H9 (cell line): ENCODE measurements at regions not wholly inside any gene's neighbourhood (a gene's known extent, or its start where the extent isn't known, plus 50 kb on each side); places are given as distances from the start of the nearest gene placed in this dataset.

Experiments used
- DNase-seq: peaks from one replicate; pipeline ENCODE4 v3.0.0-alpha.2; 2017
- H2AFZ ChIP-seq: one replicate; pipeline ENCODE4 v1.6.1; 2013; ENCODE audit warnings: mild to moderate bottlenecking, low read length, control low read depth, moderate library complexity
- H2AK5ac ChIP-seq: 2 replicates; pipeline ENCODE4 v1.6.1; 2013; ENCODE audit warnings: low read length, control low read depth, mixed read lengths; ENCODE audit not compliant: insufficient read length
- H2BK120ac ChIP-seq: one replicate; pipeline ENCODE4 v1.6.1; 2013; ENCODE audit warnings: low read depth, mild to moderate bottlenecking, low read length, control low read depth, inconsistent platforms; ENCODE audit not compliant: poor library complexity, severe bottlenecking
- H2BK12ac ChIP-seq: 2 replicates; pipeline ENCODE4 v1.6.1; 2013; ENCODE audit warnings: low read length, control low read depth, mixed read lengths, low read depth; ENCODE audit not compliant: insufficient read length
- H2BK15ac ChIP-seq: 2 replicates; pipeline ENCODE4 v1.6.1; 2013; ENCODE audit warnings: low read depth, low read length, control low read depth
- H2BK20ac ChIP-seq: one replicate; pipeline ENCODE4 v1.6.1; 2013; ENCODE audit warnings: low read depth, mild to moderate bottlenecking, low read length, control low read depth, inconsistent platforms; ENCODE audit not compliant: poor library complexity, severe bottlenecking
- H2BK5ac ChIP-seq: 2 replicates; pipeline ENCODE4 v1.6.1; 2013; ENCODE audit warnings: low read length, control low read depth, mixed read lengths; ENCODE audit not compliant: insufficient read length
- H3K14ac ChIP-seq: 2 replicates; pipeline ENCODE4 v1.6.1; 2013; ENCODE audit warnings: low read length, control low read depth; ENCODE audit not compliant: insufficient read depth
- H3K18ac ChIP-seq: 2 replicates; pipeline ENCODE4 v1.6.1; 2013; ENCODE audit warnings: low read depth, mild to moderate bottlenecking, mixed read lengths, low read length, control low read depth; ENCODE audit not compliant: insufficient read length
- H3K23ac ChIP-seq: 2 replicates; pipeline ENCODE4 v1.6.1; 2013; ENCODE audit warnings: low read length, control low read depth, mixed read lengths, low read depth; ENCODE audit not compliant: insufficient read length
- H3K23me2 ChIP-seq: 2 replicates; pipeline ENCODE4 v1.6.1; 2013; ENCODE audit warnings: low read depth, mild to moderate bottlenecking, mixed read lengths, low read length, control low read depth; ENCODE audit not compliant: insufficient read length, poor library complexity, severe bottlenecking
- H3K27ac ChIP-seq: 2 replicates; pipeline ENCODE4 v1.5.1; 2013; ENCODE audit warnings: low read length, control low read depth, mixed read lengths, low read depth; ENCODE audit not compliant: insufficient read length
- H3K27me3 ChIP-seq: 2 replicates; pipeline ENCODE4 v1.6.1; 2013; ENCODE audit warnings: low read length, control low read depth, inconsistent platforms; ENCODE audit not compliant: insufficient read depth
- H3K4ac ChIP-seq: 2 replicates; pipeline ENCODE4 v1.6.1; 2013; ENCODE audit warnings: low read depth, mild to moderate bottlenecking, control low read depth, inconsistent platforms, low read length, moderate library complexity
- H3K4me1 ChIP-seq: 2 replicates; pipeline ENCODE4 v1.6.1; 2013; ENCODE audit warnings: low read length, control low read depth, inconsistent platforms; ENCODE audit not compliant: insufficient read depth
- H3K4me2 ChIP-seq: 2 replicates; pipeline ENCODE4 v1.6.1; 2013; ENCODE audit warnings: low read length, control low read depth, mixed read lengths; ENCODE audit not compliant: insufficient read length, insufficient read depth
- H3K56ac ChIP-seq: 2 replicates; pipeline ENCODE4 v1.6.1; 2013; ENCODE audit warnings: low read depth, mild to moderate bottlenecking, mixed read lengths, low read length, control low read depth; ENCODE audit not compliant: insufficient read length
- H3K79me1 ChIP-seq: 2 replicates; pipeline ENCODE4 v1.6.1; 2013; ENCODE audit warnings: low read depth, mild to moderate bottlenecking, moderate library complexity, low read length, control low read depth, inconsistent platforms; ENCODE audit not compliant: insufficient read depth, poor library complexity, severe bottlenecking
- H3K79me2 ChIP-seq: 2 replicates; pipeline ENCODE4 v1.6.1; 2013; ENCODE audit warnings: low read length, control low read depth, inconsistent platforms; ENCODE audit not compliant: insufficient read depth
- H3K9ac ChIP-seq: 2 replicates; pipeline ENCODE4 v1.6.1; 2013; ENCODE audit warnings: low read length, control low read depth, mixed read lengths; ENCODE audit not compliant: insufficient read length; ENCODE audit errors: extremely low read depth
- H3K9me3 ChIP-seq: one replicate; pipeline ENCODE4 v1.6.1; 2013; ENCODE audit warnings: low read depth, low read length, inconsistent platforms; ENCODE audit not compliant: control insufficient read depth
- H3T11ph ChIP-seq: one replicate; pipeline ENCODE4 v1.6.1; 2013; ENCODE audit warnings: mild to moderate bottlenecking, low read length, control low read depth, inconsistent platforms
- H4K20me1 ChIP-seq: one replicate; pipeline ENCODE4 v1.6.1; 2013; ENCODE audit not compliant: control insufficient read depth, insufficient read length, insufficient read depth
- H4K5ac ChIP-seq: 2 replicates; pipeline ENCODE4 v1.6.1; 2013; ENCODE audit warnings: low read depth, mild to moderate bottlenecking, mixed read lengths, low read length, control low read depth; ENCODE audit not compliant: insufficient read length
- H4K8ac ChIP-seq: replicated peaks from 2 replicates; pipeline ENCODE4 v1.6.1; 2013; ENCODE audit warnings: low read length, control low read depth, mixed read lengths, low read depth; ENCODE audit not compliant: insufficient read length
- H4K91ac ChIP-seq: 2 replicates; pipeline ENCODE4 v1.6.1; 2013; ENCODE audit warnings: low read depth, mild to moderate bottlenecking, moderate library complexity, mixed read lengths, low read length, control low read depth; ENCODE audit not compliant: insufficient read length
- H3K27ac Mint-ChIP-seq, 3 experiments: 2 replicates in 2 of 3; 3 replicates in 1 of 3; pipeline ENCODE4 v1.8.0; 2020 to 2021; ENCODE audit warnings: mixed read lengths in 3 of 3, mild to moderate bottlenecking in 1 of 3, moderate library complexity in 1 of 3
- H3K27me3 Mint-ChIP-seq: 2 replicates; pipeline ENCODE4 v1.8.0; 2021; ENCODE audit warnings: low read depth, mild to moderate bottlenecking, moderate library complexity, mixed read lengths
- H3K36me3 Mint-ChIP-seq, 3 experiments: 2 replicates in 2 of 3; 3 replicates in 1 of 3; pipeline ENCODE4 v1.8.0; 2020 to 2021; ENCODE audit warnings: low read depth in 3 of 3, mixed read lengths in 3 of 3; ENCODE audit not compliant: insufficient read depth in 1 of 3
- H3K4me1 Mint-ChIP-seq, 2 experiments: 2 replicates each; pipeline ENCODE4 v1.8.0; 2020; ENCODE audit warnings: mixed read lengths in 2 of 2
- H3K4me3 Mint-ChIP-seq, 2 experiments: 2 replicates in 1 of 2; 3 replicates in 1 of 2; pipeline ENCODE4 v1.8.0; 2020 to 2021; ENCODE audit warnings: mild to moderate bottlenecking in 2 of 2, mixed read lengths in 2 of 2, moderate library complexity in 1 of 2
- H3K9me3 Mint-ChIP-seq, 2 experiments: 2 replicates in 1 of 2; 3 replicates in 1 of 2; pipeline ENCODE4 v1.8.0; 2020; ENCODE audit warnings: mild to moderate bottlenecking in 2 of 2, mixed read lengths in 2 of 2, moderate library complexity in 1 of 2
- CTCF ChIP-seq: fragments of 200-600 bp; sonication (generic); conservative IDR thresholded peaks from 3 replicates; pipeline ENCODE4 v1.8.0; 2021; ENCODE audit warnings: antibody characterized with exemption, mild to moderate bottlenecking

DNA sequence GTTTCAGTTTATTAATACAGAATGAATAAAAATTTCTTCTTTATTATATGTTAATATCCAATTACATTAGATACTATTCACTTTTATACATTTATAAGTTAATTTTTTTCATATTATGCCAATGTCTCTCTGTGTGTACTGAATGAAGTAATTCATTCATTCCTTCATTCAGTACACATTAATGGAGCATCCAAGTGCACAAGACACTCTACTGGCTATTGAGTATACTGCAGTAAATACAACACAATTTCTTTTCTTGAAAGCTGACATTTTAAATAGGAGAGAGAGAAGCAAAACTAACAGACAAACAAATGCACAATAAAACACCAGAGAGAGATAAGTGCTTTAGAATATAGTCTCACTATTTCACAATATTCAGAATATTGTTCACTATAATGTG is 1038.3 kb upstream of the SPRY2 start:
- Histone ChIP-seq H3K18ac (no peak overlapping the region), H2BK120ac (no peak overlapping the region), H3K9me3 (no peaks in the 10 kb centered on the region), H4K20me1 (no peaks in the 10 kb centered on the region), H3K23ac (no peak overlapping the region), H3K4me1 (peaks cover 4% of the 10 kb centered on the region; the same call in 1 of the 2 replicates), H4K8ac (no peak overlapping the region), H2BK15ac (no peak overlapping the region), H2AK5ac (no peak overlapping the region), H4K91ac (no peak overlapping the region), H2BK5ac (no peak overlapping the region), H3K4me2 (no peak overlapping the region), H2BK20ac (no peak overlapping the region), H3K79me1 (no peaks in the 10 kb centered on the region), H2BK12ac (no peak overlapping the region), H3K23me2 (no peaks in the 10 kb centered on the region), H3K27ac (no peak overlapping the region), H3K14ac (no peak overlapping the region), H2AFZ (no peak overlapping the region), H3K4ac (no peak overlapping the region), H3K9ac (no peak overlapping the region), H3K27me3 (no peaks in the 10 kb centered on the region), H3K79me2 (no peaks in the 10 kb centered on the region), H4K5ac (no peak overlapping the region), H3K56ac (no peak overlapping the region), H3T11ph (no peak overlapping the region)
- H3K4me3 Mint-ChIP-seq: no peak overlapping the region
- H3K27ac Mint-ChIP-seq: no peak overlapping the region
- no peaks in the 10 kb centered on the region for H3K27me3 Mint-ChIP-seq
- H3K4me1 Mint-ChIP-seq: peaks cover 7 to 8% of the 10 kb centered on the region in 2 experiments
- H3K36me3 Mint-ChIP-seq: peaks cover 0 to 1% (median 0%) of the 10 kb centered on the region in 3 experiments; a peak in 1 of 7 replicates
- H3K9me3 Mint-ChIP-seq: peaks cover 0 to 4% of the 10 kb centered on the region in 2 experiments; a peak in 3 of 5 replicates
- peak; percentile 37; the same call in 2 of the 3 replicates for TF ChIP-seq CTCF
- DNase-seq: no peak
